ACC112 (cell line): ENCODE measurements at regions not wholly inside any gene's neighbourhood (a gene's known extent, or its start where the extent isn't known, plus 50 kb on each side); places are given as distances from the start of the nearest gene placed in this dataset.

Experiments used
- H2AFZ ChIP-seq: fragments of 200-600 bp; sonication (generic); one replicate; pipeline ENCODE4 v1.6.0; 2017; ENCODE audit warnings: antibody characterized with exemption, low read length; ENCODE audit not compliant: unreplicated experiment
- H3K27ac ChIP-seq: fragments of 200-600 bp; sonication (generic); 2 replicates; pipeline ENCODE4 v1.5.1; 2014; ENCODE audit warnings: low read depth, mild to moderate bottlenecking, antibody characterized with exemption, low read length, moderate library complexity
- H3K27me3 ChIP-seq: fragments of 200-600 bp; sonication (generic); 2 replicates; pipeline ENCODE4 v1.6.1; 2014; ENCODE audit warnings: mild to moderate bottlenecking, antibody characterized with exemption, low read length, moderate library complexity, mixed read lengths; ENCODE audit not compliant: insufficient read depth
- H3K36me3 ChIP-seq: fragments of 200-600 bp; sonication (generic); 2 replicates; pipeline ENCODE4 v1.6.1; 2016; ENCODE audit warnings: mild to moderate bottlenecking, antibody characterized with exemption, low read length, moderate library complexity, mixed read lengths; ENCODE audit not compliant: insufficient read depth
- H3K4me1 ChIP-seq: fragments of 200-600 bp; sonication (generic); one replicate; pipeline ENCODE4 v1.6.1; 2016; ENCODE audit warnings: low read length, mixed read lengths; ENCODE audit not compliant: insufficient read depth, unreplicated experiment, control insufficient read depth
- H3K4me3 ChIP-seq: fragments of 200-600 bp; sonication (generic); 2 replicates; pipeline ENCODE4 v1.5.1; 2014; ENCODE audit warnings: mild to moderate bottlenecking, low read depth, low read length
- H3K79me2 ChIP-seq: fragments of 200-600 bp; sonication (generic); one replicate; pipeline ENCODE4 v1.6.0; 2016; ENCODE audit warnings: low read length; ENCODE audit not compliant: control insufficient read depth, unreplicated experiment, insufficient read depth

- Histone ChIP-seq H3K27me3 (peaks cover 8% of the 10 kb centered on the region), H3K4me1 (peaks cover 2% of the 10 kb centered on the region), H3K36me3 (no peaks in the 10 kb centered on the region), H3K27ac (no peak overlapping the region), H3K4me3 (no peak overlapping the region), H3K79me2 (no peaks in the 10 kb centered on the region), H2AFZ (no peak overlapping the region)
Measured at GRCh38 chr7:42456267-42456666, 219.3 kb upstream of the GLI3 start.

- Histone ChIP-seq H3K4me1 (peaks cover 2% of the 10 kb centered on the region), H3K79me2 (no peaks in the 10 kb centered on the region), H3K27ac (no peak overlapping the region), H2AFZ (no peak overlapping the region), H3K36me3 (no peaks in the 10 kb centered on the region), H3K4me3 (no peak overlapping the region), H3K27me3 (peaks cover 20% of the 10 kb centered on the region)
Measured at GRCh38 chr7:42453931-42454361, 216.9 kb upstream of the GLI3 start.

- peaks cover 2% of the 10 kb centered on the region for H3K4me1 ChIP-seq
- no peak overlapping the region for H2AFZ ChIP-seq
- H3K27ac ChIP-seq = no peak overlapping the region
- no peak overlapping the region for H3K4me3 ChIP-seq
- no peaks in the 10 kb centered on the region for H3K79me2 ChIP-seq
- H3K27me3 ChIP-seq = peaks cover 32% of the 10 kb centered on the region
- H3K36me3 ChIP-seq = no peaks in the 10 kb centered on the region
Measured at GRCh38 chr7:42452356-42452755, 215.3 kb upstream of the GLI3 start.

GRCh38 chr7:42449431-42449830, 212.4 kb upstream of the GLI3 start:
- H2AFZ ChIP-seq = no peak overlapping the region
- peaks cover 31% of the 10 kb centered on the region for H3K27me3 ChIP-seq
- H3K27ac ChIP-seq = no peak overlapping the region
- no peaks in the 10 kb centered on the region for H3K79me2 ChIP-seq
- no peaks in the 10 kb centered on the region for H3K4me1 ChIP-seq
- H3K36me3 ChIP-seq = no peaks in the 10 kb centered on the region
- H3K4me3 ChIP-seq = no peak overlapping the region

DNA sequence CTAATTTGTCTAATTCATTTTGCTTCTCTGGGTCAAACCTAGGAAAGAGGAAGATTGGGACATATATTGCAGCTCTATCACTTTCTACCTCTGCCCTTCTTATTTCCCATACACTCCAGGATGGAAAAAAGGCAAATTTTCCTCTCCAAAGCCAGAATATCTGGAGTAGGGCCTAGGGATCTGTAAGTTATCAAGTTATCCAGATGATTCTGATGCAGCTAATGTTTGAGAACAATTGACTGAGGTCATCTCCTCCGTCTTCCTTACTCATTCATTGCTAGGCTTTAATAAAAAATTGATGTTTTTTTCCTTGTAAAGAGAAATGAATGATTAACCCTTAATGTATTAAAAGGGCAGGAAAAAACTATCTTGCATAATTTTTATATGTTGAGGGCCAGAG, 211.9 kb upstream of the GLI3 start:
- H3K27ac ChIP-seq = no peak overlapping the region
- no peak overlapping the region for H3K4me3 ChIP-seq
- H3K4me1 ChIP-seq = no peaks in the 10 kb centered on the region

DNA sequence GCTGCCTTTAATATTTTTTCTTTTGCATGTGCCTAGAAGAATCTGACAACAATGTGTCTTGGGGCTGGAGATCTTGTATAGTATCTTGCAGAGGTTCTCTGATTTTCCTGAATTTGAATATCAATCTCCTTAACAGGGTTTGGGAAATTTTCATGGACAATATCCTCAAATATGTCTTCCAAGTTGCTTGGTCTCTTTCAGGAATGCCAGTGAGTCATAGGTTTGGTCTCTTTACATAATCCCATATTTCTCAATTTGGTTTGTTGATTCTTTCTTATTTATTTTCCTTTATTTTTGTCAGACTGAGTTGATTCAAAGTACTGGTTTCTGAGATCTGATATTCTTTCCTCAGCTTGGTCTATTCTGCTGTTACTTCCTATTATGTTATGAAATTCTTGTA, 208.7 kb upstream of the GLI3 start:
- Histone ChIP-seq H3K27ac (no peak overlapping the region), H3K79me2 (no peaks in the 10 kb centered on the region), H3K36me3 (no peaks in the 10 kb centered on the region), H3K4me1 (no peaks in the 10 kb centered on the region), H3K27me3 (peaks cover 26% of the 10 kb centered on the region), H2AFZ (no peak overlapping the region), H3K4me3 (no peak overlapping the region)

More for the DNA sequence above, 211.9 kb upstream of the GLI3 start:
- Histone ChIP-seq H3K27me3 (peaks cover 36% of the 10 kb centered on the region), H3K36me3 (no peaks in the 10 kb centered on the region), H2AFZ (no peak overlapping the region), H3K79me2 (no peaks in the 10 kb centered on the region)

- Histone ChIP-seq H3K36me3 (no peaks in the 10 kb centered on the region), H3K27me3 (peaks cover 7% of the 10 kb centered on the region; the same call in 1 of the 2 replicates), H3K27ac (no peak overlapping the region), H3K4me1 (no peaks in the 10 kb centered on the region), H3K79me2 (no peaks in the 10 kb centered on the region), H2AFZ (no peak overlapping the region), H3K4me3 (no peak overlapping the region)
Measured at GRCh38 chr7:42440951-42441350, 203.9 kb upstream of the GLI3 start.

DNA sequence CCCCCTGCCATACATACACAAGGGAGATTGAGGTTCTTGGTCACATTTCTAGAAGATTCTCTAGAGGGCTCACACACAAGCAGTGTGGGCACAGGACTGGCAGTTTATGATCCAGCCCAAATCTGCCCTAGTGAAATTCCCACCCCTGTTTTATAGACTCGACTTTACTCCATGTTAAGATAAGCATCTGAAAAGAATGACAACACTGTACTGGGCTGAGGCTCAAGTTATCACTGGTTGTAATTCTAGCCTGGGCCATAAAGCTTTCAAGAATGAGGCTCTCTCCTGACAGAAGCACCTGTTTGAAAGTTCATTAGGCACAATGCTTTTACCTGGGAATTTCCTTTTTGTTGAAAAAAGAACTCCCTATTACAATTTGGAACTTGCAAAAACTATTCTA, 195.6 kb upstream of the GLI3 start:
- H3K36me3 ChIP-seq = no peaks in the 10 kb centered on the region
- H2AFZ ChIP-seq = no peak overlapping the region
- H3K27me3 ChIP-seq = no peaks in the 10 kb centered on the region
- no peaks in the 10 kb centered on the region for H3K79me2 ChIP-seq
- no peak overlapping the region for H3K27ac ChIP-seq
- H3K4me3 ChIP-seq = no peak overlapping the region
- no peaks in the 10 kb centered on the region for H3K4me1 ChIP-seq

- Histone ChIP-seq H3K79me2 (no peaks in the 10 kb centered on the region), H2AFZ (no peak overlapping the region), H3K27ac (no peak overlapping the region), H3K36me3 (no peaks in the 10 kb centered on the region), H3K4me3 (no peak overlapping the region), H3K27me3 (no peaks in the 10 kb centered on the region), H3K4me1 (no peaks in the 10 kb centered on the region)
Measured at GRCh38 chr7:42431873-42432272, 194.9 kb upstream of the GLI3 start.

DNA sequence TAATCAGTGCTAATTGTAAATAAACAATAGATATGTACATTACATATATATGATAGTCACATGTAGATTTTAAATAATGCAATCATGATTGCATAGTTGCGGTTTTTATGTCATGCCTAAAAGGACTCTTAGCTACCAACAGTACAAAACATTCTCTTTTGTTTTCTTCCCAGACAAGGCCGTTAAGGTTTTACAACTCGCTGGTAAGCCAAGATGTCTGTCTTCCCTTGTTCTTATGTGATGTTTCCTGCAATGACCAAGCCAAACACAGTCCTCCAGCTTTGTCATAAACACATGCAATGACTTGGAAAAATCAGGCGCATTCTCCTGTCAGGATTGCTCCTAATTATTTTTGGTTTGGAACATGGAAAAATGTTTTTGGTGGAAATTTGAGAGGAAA, 192.3 kb upstream of the GLI3 start:
- H3K4me3 ChIP-seq = no peak overlapping the region
- no peak overlapping the region for H3K27ac ChIP-seq
- no peaks in the 10 kb centered on the region for H3K4me1 ChIP-seq
- H3K36me3 ChIP-seq = no peaks in the 10 kb centered on the region
- no peak overlapping the region for H2AFZ ChIP-seq
- no peaks in the 10 kb centered on the region for H3K79me2 ChIP-seq
- H3K27me3 ChIP-seq = no peaks in the 10 kb centered on the region

- Histone ChIP-seq H3K27ac (no peak overlapping the region), H3K4me3 (no peak overlapping the region), H3K27me3 (no peaks in the 10 kb centered on the region), H3K79me2 (no peaks in the 10 kb centered on the region), H2AFZ (no peak overlapping the region), H3K36me3 (no peaks in the 10 kb centered on the region), H3K4me1 (no peaks in the 10 kb centered on the region)
Measured at GRCh38 chr7:42426163-42426562, 189.2 kb upstream of the GLI3 start.
